ENCODE measurements at regions not wholly inside any gene's neighbourhood (a gene's known extent, or its start where the extent isn't known, plus 50 kb on each side); places are given as distances from the start of the nearest gene placed in this dataset.

DNA sequence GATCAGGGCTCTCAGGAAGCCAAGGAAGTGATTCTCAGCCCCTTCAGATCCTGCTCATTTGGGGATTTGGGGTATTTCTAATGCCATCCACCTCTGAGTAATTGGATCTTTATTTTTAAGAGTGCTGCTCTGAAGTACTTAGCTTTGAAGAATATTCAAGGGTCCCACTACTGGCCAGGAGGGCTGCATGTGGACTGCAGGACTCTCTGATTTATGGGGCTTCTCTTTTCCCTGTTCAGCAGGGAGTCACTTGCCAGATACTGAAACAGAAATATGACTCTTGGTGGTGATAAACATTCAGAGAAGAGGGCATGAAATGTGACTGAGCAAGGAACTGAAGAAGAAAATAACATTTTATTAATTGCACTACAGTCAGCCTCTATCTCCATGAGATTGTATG, 138.5 kb downstream of the MTX2 start:
- TF ChIP-seq EZH2 (IDR thresholded peaks at IDR 0.05; ENCODE audit: low read length, unreplicated experiment) (no peak), EZH2phosphoT487 (IDR thresholded peaks at IDR 0.05; ENCODE audit: borderline replicate concordance, low read length) (no peak)
- TF ChIP-seq, protein P1, sequence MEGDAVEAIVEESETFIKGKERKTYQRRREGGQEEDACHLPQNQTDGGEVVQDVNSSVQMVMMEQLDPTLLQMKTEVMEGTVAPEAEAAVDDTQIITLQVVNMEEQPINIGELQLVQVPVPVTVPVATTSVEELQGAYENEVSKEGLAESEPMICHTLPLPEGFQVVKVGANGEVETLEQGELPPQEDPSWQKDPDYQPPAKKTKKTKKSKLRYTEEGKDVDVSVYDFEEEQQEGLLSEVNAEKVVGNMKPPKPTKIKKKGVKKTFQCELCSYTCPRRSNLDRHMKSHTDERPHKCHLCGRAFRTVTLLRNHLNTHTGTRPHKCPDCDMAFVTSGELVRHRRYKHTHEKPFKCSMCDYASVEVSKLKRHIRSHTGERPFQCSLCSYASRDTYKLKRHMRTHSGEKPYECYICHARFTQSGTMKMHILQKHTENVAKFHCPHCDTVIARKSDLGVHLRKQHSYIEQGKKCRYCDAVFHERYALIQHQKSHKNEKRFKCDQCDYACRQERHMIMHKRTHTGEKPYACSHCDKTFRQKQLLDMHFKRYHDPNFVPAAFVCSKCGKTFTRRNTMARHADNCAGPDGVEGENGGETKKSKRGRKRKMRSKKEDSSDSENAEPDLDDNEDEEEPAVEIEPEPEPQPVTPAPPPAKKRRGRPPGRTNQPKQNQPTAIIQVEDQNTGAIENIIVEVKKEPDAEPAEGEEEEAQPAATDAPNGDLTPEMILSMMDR (conservative IDR thresholded peaks at IDR 0.05; ENCODE audit: low read depth, low read length), result no peak
- Histone ChIP-seq H3K4me2 (ENCODE audit: low read length) (no peak overlapping the region), H3K79me2 (ENCODE audit: low read length) (no peaks in the 10 kb centered on the region), H3K4me3 (ENCODE audit: low read length) (no peak overlapping the region), H3F3A (ENCODE audit: low read length, unreplicated experiment) (no peaks in the 10 kb centered on the region), H4K20me1 (ENCODE audit: low read length) (no peaks in the 10 kb centered on the region), H3K9ac (ENCODE audit: low read length) (no peak overlapping the region), H3K9me2 (replicated peaks; ENCODE audit: low read length) (no peaks in the 10 kb centered on the region), H2AFZ (ENCODE audit: low read length) (no peak overlapping the region), H3K4me1 (ENCODE audit: insufficient read depth, low read length) (no peaks in the 10 kb centered on the region), H3K9me3 (ENCODE audit: low read length) (no peaks in the 10 kb centered on the region), H3K27me3 (ENCODE audit: low read length) (no peaks in the 10 kb centered on the region), H3K27ac (ENCODE audit: low read length) (no peak overlapping the region), H3K36me3 (ENCODE audit: low read depth, low read length) (no peaks in the 10 kb centered on the region)
- ChIA-PET CTCF (no interaction called here), POLR2A (ENCODE audit: unreplicated experiment) (no interaction called here)
- ATAC-seq (no peak), DNase-seq (peak; percentile 1)
- no TSS peak for BruUV-seq (replicated peaks)
- intact Hi-C loops (cut with micrococcal nuclease), result no loop called here

DNA sequence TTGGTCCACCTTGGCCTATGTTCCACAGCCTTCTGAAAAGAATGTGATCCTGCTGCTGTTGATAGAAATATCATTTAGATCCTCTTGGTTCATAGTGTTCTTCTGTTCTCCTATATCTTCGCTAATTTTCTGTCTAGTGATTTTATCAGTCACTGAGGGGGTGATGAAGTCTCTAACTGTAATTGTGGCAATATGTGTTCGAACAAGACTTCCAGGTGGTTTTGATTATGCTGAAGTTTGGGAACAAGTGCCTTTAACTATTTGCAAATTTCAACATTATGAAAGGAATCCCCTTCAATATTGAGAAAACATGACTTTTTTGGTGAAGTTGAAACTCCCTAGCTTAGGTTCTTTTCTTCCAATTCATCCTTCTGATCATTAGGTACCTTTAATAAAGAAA, 140.4 kb downstream of the MTX2 start:
- Histone ChIP-seq H3K9ac (ENCODE audit: low read length) (no peak overlapping the region), H3K27ac (ENCODE audit: low read length) (no peak overlapping the region)
- peak; percentile 0 for DNase-seq

GRCh38 chr2:176412136-176412535, 142.9 kb downstream of the MTX2 start:
- BruUV-seq (replicated peaks), result no TSS peak
- CTCF ChIA-PET, result no interaction called here
- no peak for ATAC-seq

More for the DNA sequence above, 140.4 kb downstream of the MTX2 start:
- Histone ChIP-seq H3F3A (ENCODE audit: low read length, unreplicated experiment) (no peaks in the 10 kb centered on the region), H2AFZ (ENCODE audit: low read length) (no peak overlapping the region), H3K27me3 (ENCODE audit: low read length) (no peaks in the 10 kb centered on the region), H3K79me2 (ENCODE audit: low read length) (no peaks in the 10 kb centered on the region), H4K20me1 (ENCODE audit: low read length) (no peaks in the 10 kb centered on the region), H3K4me3 (ENCODE audit: low read length) (no peak overlapping the region), H3K9me3 (ENCODE audit: low read length) (no peaks in the 10 kb centered on the region), H3K36me3 (ENCODE audit: low read depth, low read length) (no peaks in the 10 kb centered on the region), H3K4me2 (ENCODE audit: low read length) (no peak overlapping the region), H3K4me1 (ENCODE audit: insufficient read depth, low read length) (no peaks in the 10 kb centered on the region), H3K9me2 (replicated peaks; ENCODE audit: low read length) (no peaks in the 10 kb centered on the region)
- POLR2A ChIA-PET (ENCODE audit: unreplicated experiment), result no interaction called here
- no peak for ATAC-seq
- intact Hi-C loops (cut with micrococcal nuclease), result no loop called here
- CTCF ChIA-PET, result no interaction called here
- no TSS peak for BruUV-seq (replicated peaks)
- TF ChIP-seq, protein P1 (conservative IDR thresholded peaks at IDR 0.05; ENCODE audit: low read depth, low read length), result no peak
- no peak for TF ChIP-seq EZH2 (IDR thresholded peaks at IDR 0.05; ENCODE audit: low read length, unreplicated experiment)
- no peak for TF ChIP-seq EZH2phosphoT487 (IDR thresholded peaks at IDR 0.05; ENCODE audit: borderline replicate concordance, low read length)

More at GRCh38 chr2:176412136-176412535, 142.9 kb downstream of the MTX2 start:
- intact Hi-C loops (cut with micrococcal nuclease), result no loop called here
- no peak overlapping the region for H2AFZ ChIP-seq (ENCODE audit: low read length)
- no peak overlapping the region for H3K4me3 ChIP-seq (ENCODE audit: low read length)
- no peaks in the 10 kb centered on the region for H3K9me2 ChIP-seq (replicated peaks; ENCODE audit: low read length)
- no peaks in the 10 kb centered on the region for H3F3A ChIP-seq (ENCODE audit: low read length, unreplicated experiment)
- TF ChIP-seq EZH2 (IDR thresholded peaks at IDR 0.05; ENCODE audit: low read length, unreplicated experiment), result no peak
- H3K4me2 ChIP-seq (ENCODE audit: low read length), result no peak overlapping the region
- no peaks in the 10 kb centered on the region for H3K27me3 ChIP-seq (ENCODE audit: low read length)
- POLR2A ChIA-PET (ENCODE audit: unreplicated experiment), result no interaction called here
- H4K20me1 ChIP-seq (ENCODE audit: low read length), result no peaks in the 10 kb centered on the region
- no peaks in the 10 kb centered on the region for H3K4me1 ChIP-seq (ENCODE audit: insufficient read depth, low read length)
- H3K27ac ChIP-seq (ENCODE audit: low read length), result no peak overlapping the region
- no peaks in the 10 kb centered on the region for H3K79me2 ChIP-seq (ENCODE audit: low read length)
- peak; percentile 1 for DNase-seq
- H3K9ac ChIP-seq (ENCODE audit: low read length), result no peak overlapping the region
- H3K36me3 ChIP-seq (ENCODE audit: low read depth, low read length), result no peaks in the 10 kb centered on the region
- no peaks in the 10 kb centered on the region for H3K9me3 ChIP-seq (ENCODE audit: low read length)
